GM12878 (cell line): ENCODE measurements at regions not wholly inside any gene's neighbourhood (a gene's known extent, or its start where the extent isn't known, plus 50 kb on each side); places are given as distances from the start of the nearest gene placed in this dataset.

ENCODE experiments used
- ATAC-seq: fragments of 200-7000 bp; cut with Tn5 transposase; 3 replicates; pipeline ENCODE4 v1.9.1; 2020; ENCODE audit warnings: mild to moderate bottlenecking, moderate library complexity
- BruUV-seq: library from RNA; stranded (reverse); fragments of 400-500 nt; replicated peaks from 2 replicates; lab custom pipeline; 2021; lab: Mats Ljungman, UMichigan
- CTCF ChIA-PET: fragments of 300-600 bp; sonication (Branson Sonifier 250); formaldehyde crosslinking; extraction: SDS; loops from one replicate; lab custom pipeline; 2021; ENCODE audit warnings: inconsistent platforms; lab: Yijun Ruan, JAX
- POLR2A ChIA-PET: fragments of 350-600 bp; formaldehyde crosslinking; extraction: SDS; loops from one replicate; lab custom pipeline; 2021; ENCODE audit warnings: inconsistent platforms; lab: Charles Lee
- RAD21 ChIA-PET: fragments of 300-600 bp; sonication (Branson Sonifier 250); formaldehyde crosslinking; loops from one replicate; lab custom pipeline; 2023; ENCODE audit warnings: antibody characterized with exemption; ENCODE audit not compliant: unreplicated experiment; lab: Charles Lee
- SMC1A ChIA-PET: fragments of 300-600 bp; sonication (Branson Sonifier 250); formaldehyde crosslinking; loops from one replicate; lab custom pipeline; 2023; ENCODE audit not compliant: unreplicated experiment, uncharacterized antibody; lab: Charles Lee
- DNase-seq: peaks from one replicate; pipeline ENCODE4 v3.0.0-alpha.2; 2011; ENCODE audit warnings: low read depth, low spot score
- FAIRE-seq: peaks from 3 replicates; lab custom pipeline; 2011; peaks lifted over from hg19 to GRCh38; lab: Jason Lieb, UNC
- H2AFZ ChIP-seq: 2 replicates; pipeline ENCODE4 v1.6.0; 2011; ENCODE audit warnings: low read depth, low read length, control low read depth; ENCODE audit not compliant: control insufficient read depth
- H3K27ac ChIP-seq: 2 replicates; pipeline ENCODE4 v1.5.1; 2011; ENCODE audit warnings: control low read depth; ENCODE audit not compliant: control insufficient read depth, insufficient read depth
- H3K27me3 ChIP-seq, 2 experiments: replicated peaks in 1 of 2; 2 replicates each; pipeline versions ENCODE4 v1.6.0 to v1.6.1; 2011; ENCODE audit warnings: low read length in 1 of 2; ENCODE audit not compliant: control insufficient read depth in 2 of 2, insufficient read depth in 2 of 2
- H3K36me3 ChIP-seq, 2 experiments: 2 replicates each; pipeline ENCODE4 v1.5.1; 2011; ENCODE audit warnings: low read length in 1 of 2; ENCODE audit not compliant: control insufficient read depth in 2 of 2, insufficient read depth in 2 of 2
- H3K4me1 ChIP-seq: 2 replicates; pipeline ENCODE4 v1.6.1; 2011; ENCODE audit warnings: mild to moderate bottlenecking, low read length, moderate library complexity, mixed read lengths; ENCODE audit not compliant: control insufficient read depth, insufficient read depth
- H3K4me2 ChIP-seq: 2 replicates; pipeline ENCODE4 v1.6.0; 2011; ENCODE audit warnings: control low read depth; ENCODE audit not compliant: control insufficient read depth, insufficient read depth
- H3K4me3 ChIP-seq: fragments of 200-600 bp; sonication (generic); 2 replicates; pipeline ENCODE4 v1.5.1; 2016
- H3K79me2 ChIP-seq: 2 replicates; pipeline ENCODE4 v1.6.0; 2011; ENCODE audit warnings: low read length; ENCODE audit not compliant: control insufficient read depth, insufficient read depth
- H3K9ac ChIP-seq: 2 replicates; pipeline ENCODE4 v1.8.0; 2011; ENCODE audit warnings: low read length, control low read depth, mixed read lengths; ENCODE audit not compliant: control insufficient read depth, insufficient read depth
- H3K9me3 ChIP-seq: replicated peaks from 3 replicates; pipeline ENCODE4 v1.5.1; 2011; ENCODE audit warnings: mild to moderate bottlenecking, low read length; ENCODE audit not compliant: control insufficient read depth, insufficient read depth
- H4K20me1 ChIP-seq: 2 replicates; pipeline ENCODE4 v1.6.0; 2011; ENCODE audit not compliant: control insufficient read depth, insufficient read depth
- CHD4 ChIP-seq: fragments of 200-600 bp; sonication (generic); IDR thresholded peaks from 2 replicates; pipeline ENCODE4 v1.6.1; 2016; ENCODE audit warnings: mild to moderate bottlenecking
- EED ChIP-seq: sonication (generic); IDR thresholded peaks from 2 replicates; pipeline ENCODE4 v1.6.1; 2016; ENCODE audit warnings: antibody characterized with exemption, low read depth
- MEF2A ChIP-seq: IDR thresholded peaks from 2 replicates; pipeline ENCODE4 v1.6.1; 2011; ENCODE audit warnings: low read depth, mild to moderate bottlenecking, low read length, moderate library complexity; ENCODE audit not compliant: insufficient read depth
- MTA3 ChIP-seq: IDR thresholded peaks from 2 replicates; pipeline ENCODE4 v1.6.1; 2012; ENCODE audit warnings: low read length, inconsistent platforms, borderline replicate concordance
- MYB ChIP-seq: fragments of 150-350 bp; IDR thresholded peaks from 2 replicates; pipeline ENCODE4 v1.6.1; 2014; ENCODE audit warnings: mild to moderate bottlenecking, low read depth, low read length, borderline replicate concordance
- NFYA ChIP-seq: IDR thresholded peaks from 2 replicates; pipeline ENCODE4 v1.6.1; 2011; ENCODE audit warnings: low read depth, mild to moderate bottlenecking, low read length, improper control_type of control experiment, borderline replicate concordance
- NFYB ChIP-seq: IDR thresholded peaks from 2 replicates; pipeline ENCODE4 v1.6.1; 2011; ENCODE audit warnings: low read depth, mild to moderate bottlenecking, low read length, improper control_type of control experiment, moderate library complexity; ENCODE audit not compliant: insufficient read depth
- RAD51 ChIP-seq: fragments of 450-650 bp; IDR thresholded peaks from 2 replicates; pipeline ENCODE4 v1.6.1; 2016; ENCODE audit warnings: moderate library complexity, mild to moderate bottlenecking, inconsistent platforms
- TBL1XR1 ChIP-seq: IDR thresholded peaks from 2 replicates; pipeline ENCODE4 v1.6.1; 2012; ENCODE audit warnings: low read depth, low read length, improper control_type of control experiment
- WGBS: methylation state at CpG from one replicate; pipeline ENCODE4 v1.1.6; 2016; ENCODE audit warnings: low lambda C conversion rate; ENCODE audit not compliant: insufficient replicate concordance, insufficient coverage; ENCODE audit errors: missing lambda C conversion rate; 5-methylcytosine and 5-hydroxymethylcytosine counted together
- in situ Hi-C: fragments of 300-500 bp; cut with MboI; formaldehyde crosslinking; loops from 9 replicates; pipeline ENCODE4 v1.14.3; 2018; ENCODE audit warnings: mixed read lengths
- intact Hi-C: fragments of 100-400 bp; cut with micrococcal nuclease; formaldehyde crosslinking; loops from one replicate; pipeline ENCODE4 v1.14.2; 2022; ENCODE audit not compliant: unreplicated experiment
- TF ChIP-seq, protein P1 (sequence below): fragments of 450-650 bp; IDR thresholded peaks from 2 replicates; pipeline ENCODE4 v1.6.1; 2017; ENCODE audit warnings: mild to moderate bottlenecking, moderate library complexity
- TF ChIP-seq, protein P2 (sequence below): IDR thresholded peaks from 2 replicates; pipeline ENCODE4 v1.6.1; 2011; ENCODE audit warnings: borderline replicate concordance, low read depth, mild to moderate bottlenecking, moderate library complexity, mixed read lengths, low read length; ENCODE audit not compliant: insufficient read depth; ENCODE audit errors: extremely low read length

- TF ChIP-seq MEF2A = no peak
Observed at GRCh38 chr6:4272996-4273395, 137.6 kb upstream of the ECI2 start (continued).

DNA sequence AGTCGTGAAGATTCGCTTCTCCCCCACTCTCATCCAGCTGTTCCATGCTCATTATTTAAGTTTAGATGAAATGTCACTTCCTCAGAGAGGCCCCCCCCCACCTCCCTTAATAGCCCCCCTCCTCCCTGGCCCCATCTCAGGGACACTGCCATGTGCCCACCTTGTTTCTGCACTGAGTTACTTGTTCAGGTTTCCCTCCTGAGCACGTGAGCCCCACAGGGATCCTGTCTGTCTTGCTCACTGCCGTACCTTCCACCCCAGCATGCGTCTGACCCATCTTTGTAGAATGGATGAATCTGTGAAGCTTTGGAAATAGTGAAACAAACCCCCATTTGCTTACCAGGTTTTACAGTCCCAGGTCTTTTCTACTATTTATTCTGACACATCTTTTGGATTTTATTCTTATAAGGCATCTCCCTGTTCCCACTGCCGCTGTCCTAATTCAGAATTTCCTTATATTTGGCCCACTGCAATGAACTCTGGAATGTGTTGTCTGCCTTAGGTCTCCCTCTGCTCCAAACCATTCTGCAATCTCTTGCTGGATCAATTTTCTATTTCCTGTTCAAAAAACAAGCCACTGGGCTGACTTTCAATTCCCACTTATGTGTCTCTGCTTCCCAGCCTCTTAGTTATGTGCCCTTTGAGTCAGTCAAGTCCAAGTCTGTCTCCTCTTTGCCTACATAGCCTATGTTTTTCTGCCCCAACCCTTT, 136.5 kb upstream of the ECI2 start:
- H3K36me3 ChIP-seq = no peaks in the 10 kb centered on the region
- no peaks in the 10 kb centered on the region for H3K4me1 ChIP-seq
- no peaks in the 10 kb centered on the region for H4K20me1 ChIP-seq
- no peaks in the 10 kb centered on the region for H3K9me3 ChIP-seq
- CTCF ChIA-PET = no interaction called here
- no peak overlapping the region for H3K9ac ChIP-seq
- intact Hi-C loops = no loop called here
- no peak for ATAC-seq
- in situ Hi-C loops = no loop called here
- POLR2A ChIA-PET = no interaction called here
- H3K79me2 ChIP-seq = no peaks in the 10 kb centered on the region
- no peak overlapping the region for H3K4me2 ChIP-seq
- WGBS = 54% methylated on average over 6 of the region's 6 CpGs
- no peak overlapping the region for H3K4me3 ChIP-seq
- no peaks in the 10 kb centered on the region for H3K27me3 ChIP-seq
- DNase-seq = no peak
- H3K27ac ChIP-seq = no peak overlapping the region
- H2AFZ ChIP-seq = no peak overlapping the region
- no peak for FAIRE-seq
- RAD21 ChIA-PET = no interaction called here
- TF ChIP-seq RAD51 (no peak), CHD4 (no peak), NFYA (no peak), EED (no peak), MYB (no peak), NFYB (no peak), MTA3 (no peak), TBL1XR1 (no peak)
- TF ChIP-seq, protein P1, sequence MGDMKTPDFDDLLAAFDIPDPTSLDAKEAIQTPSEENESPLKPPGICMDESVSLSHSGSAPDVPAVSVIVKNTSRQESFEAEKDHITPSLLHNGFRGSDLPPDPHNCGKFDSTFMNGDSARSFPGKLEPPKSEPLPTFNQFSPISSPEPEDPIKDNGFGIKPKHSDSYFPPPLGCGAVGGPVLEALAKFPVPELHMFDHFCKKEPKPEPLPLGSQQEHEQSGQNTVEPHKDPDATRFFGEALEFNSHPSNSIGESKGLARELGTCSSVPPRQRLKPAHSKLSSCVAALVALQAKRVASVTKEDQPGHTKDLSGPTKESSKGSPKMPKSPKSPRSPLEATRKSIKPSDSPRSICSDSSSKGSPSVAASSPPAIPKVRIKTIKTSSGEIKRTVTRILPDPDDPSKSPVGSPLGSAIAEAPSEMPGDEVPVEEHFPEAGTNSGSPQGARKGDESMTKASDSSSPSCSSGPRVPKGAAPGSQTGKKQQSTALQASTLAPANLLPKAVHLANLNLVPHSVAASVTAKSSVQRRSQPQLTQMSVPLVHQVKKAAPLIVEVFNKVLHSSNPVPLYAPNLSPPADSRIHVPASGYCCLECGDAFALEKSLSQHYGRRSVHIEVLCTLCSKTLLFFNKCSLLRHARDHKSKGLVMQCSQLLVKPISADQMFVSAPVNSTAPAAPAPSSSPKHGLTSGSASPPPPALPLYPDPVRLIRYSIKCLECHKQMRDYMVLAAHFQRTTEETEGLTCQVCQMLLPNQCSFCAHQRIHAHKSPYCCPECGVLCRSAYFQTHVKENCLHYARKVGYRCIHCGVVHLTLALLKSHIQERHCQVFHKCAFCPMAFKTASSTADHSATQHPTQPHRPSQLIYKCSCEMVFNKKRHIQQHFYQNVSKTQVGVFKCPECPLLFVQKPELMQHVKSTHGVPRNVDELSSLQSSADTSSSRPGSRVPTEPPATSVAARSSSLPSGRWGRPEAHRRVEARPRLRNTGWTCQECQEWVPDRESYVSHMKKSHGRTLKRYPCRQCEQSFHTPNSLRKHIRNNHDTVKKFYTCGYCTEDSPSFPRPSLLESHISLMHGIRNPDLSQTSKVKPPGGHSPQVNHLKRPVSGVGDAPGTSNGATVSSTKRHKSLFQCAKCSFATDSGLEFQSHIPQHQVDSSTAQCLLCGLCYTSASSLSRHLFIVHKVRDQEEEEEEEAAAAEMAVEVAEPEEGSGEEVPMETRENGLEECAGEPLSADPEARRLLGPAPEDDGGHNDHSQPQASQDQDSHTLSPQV = no peak
- TF ChIP-seq, protein P2, sequence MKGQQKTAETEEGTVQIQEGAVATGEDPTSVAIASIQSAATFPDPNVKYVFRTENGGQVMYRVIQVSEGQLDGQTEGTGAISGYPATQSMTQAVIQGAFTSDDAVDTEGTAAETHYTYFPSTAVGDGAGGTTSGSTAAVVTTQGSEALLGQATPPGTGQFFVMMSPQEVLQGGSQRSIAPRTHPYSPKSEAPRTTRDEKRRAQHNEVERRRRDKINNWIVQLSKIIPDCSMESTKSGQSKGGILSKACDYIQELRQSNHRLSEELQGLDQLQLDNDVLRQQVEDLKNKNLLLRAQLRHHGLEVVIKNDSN = no peak
- BruUV-seq = no TSS peak
- SMC1A ChIA-PET = no interaction called here
